Calu3 (cell line): ENCODE measurements at regions not wholly inside any gene's neighbourhood (a gene's known extent, or its start where the extent isn't known, plus 50 kb on each side); places are given as distances from the start of the nearest gene placed in this dataset.

ENCODE experiments used
- BruUV-seq: library from RNA; stranded (reverse); fragments of 400-500 nt; replicated peaks from 2 replicates; lab custom pipeline; 2021; lab: Mats Ljungman, UMichigan
- CTCF ChIA-PET: fragments of 300-600 bp; sonication (Branson Sonifier 250); formaldehyde crosslinking; loops from one replicate; lab custom pipeline; 2022; ENCODE audit warnings: antibody characterized with exemption; lab: Charles Lee
- DNase-seq: peaks from one replicate; pipeline ENCODE4 v3.0.0; 2022
- H3K27ac Mint-ChIP-seq: one replicate; pipeline ENCODE4 v1.8.0; 2022; ENCODE audit warnings: mixed read lengths; ENCODE audit not compliant: unreplicated experiment
- H3K27me3 Mint-ChIP-seq: one replicate; pipeline ENCODE4 v1.8.0; 2022; ENCODE audit warnings: mixed read lengths; ENCODE audit not compliant: unreplicated experiment
- H3K36me3 Mint-ChIP-seq: one replicate; pipeline ENCODE4 v1.8.0; 2022; ENCODE audit warnings: mild to moderate bottlenecking, moderate library complexity, mixed read lengths; ENCODE audit not compliant: insufficient read depth, unreplicated experiment
- H3K4me1 Mint-ChIP-seq: one replicate; pipeline ENCODE4 v1.8.0; 2022; ENCODE audit warnings: mild to moderate bottlenecking, low read depth, mixed read lengths; ENCODE audit not compliant: unreplicated experiment
- H3K4me3 Mint-ChIP-seq: one replicate; pipeline ENCODE4 v1.8.0; 2022; ENCODE audit warnings: mild to moderate bottlenecking, low read depth, moderate library complexity, mixed read lengths; ENCODE audit not compliant: unreplicated experiment
- H3K9me3 Mint-ChIP-seq: one replicate; pipeline ENCODE4 v1.8.0; 2022; ENCODE audit warnings: low read depth, mixed read lengths; ENCODE audit not compliant: unreplicated experiment
- CTCF ChIP-seq: fragments of 200-600 bp; IDR thresholded peaks from one replicate; pipeline ENCODE4 v1.8.0; 2022; ENCODE audit warnings: antibody characterized with exemption; ENCODE audit not compliant: unreplicated experiment
- intact Hi-C: fragments of 100-400 bp; cut with micrococcal nuclease; formaldehyde crosslinking; loops from one replicate; pipeline ENCODE4 v1.10.0; 2022; ENCODE audit not compliant: unreplicated experiment

GRCh38 chr7:115070311-115070710 is 148.4 kb downstream of the MDFIC start:
- CTCF ChIA-PET, result no interaction called here
- H3K36me3 Mint-ChIP-seq, result no peaks in the 10 kb centered on the region
- no peak overlapping the region for H3K27ac Mint-ChIP-seq
- no peak for DNase-seq
- no peaks in the 10 kb centered on the region for H3K27me3 Mint-ChIP-seq
- no peaks in the 10 kb centered on the region for H3K4me1 Mint-ChIP-seq
- intact Hi-C loops, result no loop called here
- no TSS peak for BruUV-seq
- no peak overlapping the region for H3K4me3 Mint-ChIP-seq
- H3K9me3 Mint-ChIP-seq, result no peaks in the 10 kb centered on the region
- no peak for TF ChIP-seq CTCF
